H1 (cell line): ENCODE measurements at regions not wholly inside any gene's neighbourhood (a gene's known extent, or its start where the extent isn't known, plus 50 kb on each side); places are given as distances from the start of the nearest gene placed in this dataset.

Experiments
- CTCF ChIA-PET: fragments of 300-600 bp; sonication (Branson Sonifier 250); formaldehyde crosslinking; loops from one replicate; lab custom pipeline; 2021; ENCODE audit not compliant: partially characterized antibody; lab: Charles Lee
- POLR2A ChIA-PET: fragments of 300-600 bp; sonication (Branson Sonifier 250); formaldehyde crosslinking; loops from one replicate; lab custom pipeline; 2021; ENCODE audit warnings: inconsistent platforms; ENCODE audit not compliant: partially characterized antibody; lab: Charles Lee
- DNase-seq, 2 experiments: peaks; one replicate each; pipeline versions ENCODE4 v3.0.0 to v3.0.0-alpha.2; 2010 to 2022; ENCODE audit warnings: low spot score in 2 of 2, low read depth in 1 of 2, mixed read lengths in 1 of 2
- FAIRE-seq: peaks from 2 replicates; lab custom pipeline; 2011; peaks lifted over from hg19 to GRCh38; lab: Jason Lieb, UNC
- H2AFZ ChIP-seq: 2 replicates; pipeline ENCODE4 v1.8.1; 2012; ENCODE audit warnings: low read length, inconsistent platforms
- H2AK5ac ChIP-seq: 2 replicates; pipeline ENCODE4 v1.6.1; 2013; ENCODE audit warnings: low read depth, low read length
- H2BK120ac ChIP-seq: replicated peaks from 2 replicates; pipeline ENCODE3; 2013; ENCODE audit warnings: low read depth, low read length, inconsistent platforms
- H2BK12ac ChIP-seq: 2 replicates; pipeline ENCODE4 v1.6.1; 2013; ENCODE audit warnings: low read depth, low read length
- H2BK15ac ChIP-seq: 2 replicates; pipeline ENCODE4 v1.6.1; 2013; ENCODE audit warnings: low read length
- H2BK20ac ChIP-seq: 2 replicates; pipeline ENCODE4 v1.6.1; 2013; ENCODE audit warnings: low read length
- H2BK5ac ChIP-seq: 2 replicates; pipeline ENCODE4 v1.6.1; 2013; ENCODE audit warnings: low read depth, low read length
- H3K14ac ChIP-seq: 2 replicates; pipeline ENCODE4 v1.6.1; 2013; ENCODE audit warnings: inconsistent platforms; ENCODE audit not compliant: insufficient read length
- H3K18ac ChIP-seq: 2 replicates; pipeline ENCODE4 v1.6.1; 2013; ENCODE audit warnings: low read length; ENCODE audit errors: extremely low read depth
- H3K23ac ChIP-seq: 2 replicates; pipeline ENCODE4 v1.6.1; 2013; ENCODE audit warnings: inconsistent platforms; ENCODE audit not compliant: insufficient read length
- H3K23me2 ChIP-seq: 2 replicates; pipeline ENCODE4 v1.6.1; 2013; ENCODE audit warnings: low read depth, low read length
- H3K27ac ChIP-seq: 2 replicates; pipeline ENCODE4 v1.6.1; 2011; ENCODE audit warnings: low read depth, low read length, inconsistent platforms
- H3K27me3 ChIP-seq, 4 experiments: replicated peaks in 1 of 4; 1 replicate in 1 of 4; 2 replicates in 3 of 4; pipeline versions ENCODE4 v1.6.1 to v1.8.1; 2011 to 2013; ENCODE audit warnings: low read length in 3 of 4, mild to moderate bottlenecking in 3 of 4, inconsistent platforms in 2 of 4, mixed read lengths in 2 of 4, moderate library complexity in 1 of 4; ENCODE audit not compliant: control insufficient read depth in 3 of 4, insufficient read depth in 3 of 4; ENCODE audit errors: extremely low read depth in 1 of 4
- H3K36me3 ChIP-seq, 4 experiments: 2 replicates each; pipeline versions ENCODE4 v1.6.1 to v1.8.1; 2011 to 2013; ENCODE audit warnings: mild to moderate bottlenecking in 4 of 4, low read length in 3 of 4, moderate library complexity in 2 of 4, control low read depth in 1 of 4, inconsistent platforms in 1 of 4; ENCODE audit not compliant: insufficient read depth in 4 of 4, control insufficient read depth in 2 of 4
- H3K4ac ChIP-seq: replicated peaks from 2 replicates; pipeline ENCODE3; 2013; ENCODE audit warnings: low read length, low read depth, mixed read lengths, inconsistent platforms; ENCODE audit not compliant: insufficient read length
- H3K4me1 ChIP-seq, 4 experiments: replicated peaks in 1 of 4; 1 replicate in 1 of 4; 2 replicates in 3 of 4; pipeline versions ENCODE4 v1.6.1 to v1.8.1; 2011 to 2013; ENCODE audit warnings: low read length in 3 of 4, inconsistent platforms in 2 of 4, mixed read lengths in 1 of 4; ENCODE audit not compliant: insufficient read depth in 4 of 4, control insufficient read depth in 3 of 4
- H3K4me2 ChIP-seq, 2 experiments: 2 replicates each; pipeline versions ENCODE4 v1.6.1 to v1.8.1; 2011 to 2013; ENCODE audit warnings: low read depth in 2 of 2, low read length in 2 of 2, control low read depth in 1 of 2, inconsistent platforms in 1 of 2, mild to moderate bottlenecking in 1 of 2; ENCODE audit not compliant: insufficient read depth in 1 of 2
- H3K4me3 ChIP-seq, 4 experiments: fragments of 200-600, 300-600 bp in 1 of 4; sonication (generic), shearing (Covaris generic), sonication (Bioruptor Twin) in 1 of 4; 2 replicates each; pipeline versions ENCODE4 v1.5.1 to v1.8.1; 2011 to 2016; ENCODE audit warnings: low read length in 4 of 4, low read depth in 3 of 4, control low read depth in 2 of 4, inconsistent platforms in 2 of 4, mild to moderate bottlenecking in 2 of 4, mixed read lengths in 1 of 4, moderate library complexity in 1 of 4; ENCODE audit not compliant: insufficient read depth in 2 of 4; ENCODE audit errors: extremely low read depth in 1 of 4
- H3K56ac ChIP-seq: replicated peaks from 2 replicates; pipeline ENCODE3; 2013; ENCODE audit warnings: low read depth, mild to moderate bottlenecking, mixed read lengths, low read length, inconsistent platforms; ENCODE audit not compliant: insufficient read length
- H3K79me1 ChIP-seq: 2 replicates; pipeline ENCODE4 v1.6.1; 2013; ENCODE audit warnings: low read depth, low read length, control low read depth
- H3K79me2 ChIP-seq, 2 experiments: 2 replicates each; pipeline versions ENCODE4 v1.6.1 to v1.8.1; 2012 to 2013; ENCODE audit warnings: low read length in 2 of 2, mild to moderate bottlenecking in 2 of 2, inconsistent platforms in 1 of 2; ENCODE audit not compliant: insufficient read depth in 2 of 2, control insufficient read depth in 1 of 2
- H3K9ac ChIP-seq, 4 experiments: replicated peaks in 1 of 4; 1 replicate in 1 of 4; 2 replicates in 3 of 4; pipeline versions ENCODE4 v1.6.1 to v1.8.1; 2011 to 2013; ENCODE audit warnings: low read depth in 3 of 4, low read length in 3 of 4, control low read depth in 2 of 4, mild to moderate bottlenecking in 2 of 4, moderate library complexity in 2 of 4, inconsistent platforms in 1 of 4; ENCODE audit errors: extremely low read depth in 1 of 4
- H3K9me3 ChIP-seq, 2 experiments: 2 replicates each; pipeline versions ENCODE4 v1.6.1 to v1.8.1; 2012 to 2013; ENCODE audit warnings: mild to moderate bottlenecking in 2 of 2, moderate library complexity in 2 of 2, control low read depth in 1 of 2, inconsistent platforms in 1 of 2, low read depth in 1 of 2, low read length in 1 of 2, mixed read lengths in 1 of 2; ENCODE audit not compliant: insufficient read depth in 2 of 2
- H4K20me1 ChIP-seq, 2 experiments: replicated peaks in 1 of 2; 2 replicates each; pipeline versions ENCODE3 to v1.8.1; 2011 to 2013; ENCODE audit warnings: inconsistent platforms in 2 of 2, low read length in 2 of 2, mild to moderate bottlenecking in 1 of 2; ENCODE audit not compliant: insufficient read depth in 2 of 2, control insufficient read depth in 1 of 2
- H4K5ac ChIP-seq: 2 replicates; pipeline ENCODE4 v1.6.1; 2013; ENCODE audit warnings: low read length, low read depth, mixed read lengths, inconsistent platforms; ENCODE audit not compliant: insufficient read length
- H4K8ac ChIP-seq: 2 replicates; pipeline ENCODE4 v1.8.0; 2013; ENCODE audit warnings: mild to moderate bottlenecking, moderate library complexity, low read length, inconsistent platforms; ENCODE audit not compliant: insufficient read depth; ENCODE audit errors: extremely low read depth
- H4K91ac ChIP-seq: replicated peaks from 2 replicates; pipeline ENCODE3; 2013; ENCODE audit warnings: low read length, mixed read lengths, inconsistent platforms; ENCODE audit not compliant: insufficient read length
- RFX5 ChIP-seq: IDR thresholded peaks from 2 replicates; pipeline ENCODE4 v1.6.1; 2011; ENCODE audit warnings: low read depth, low read length, improper control_type of control experiment, borderline replicate concordance
- WGBS, 2 experiments: shearing (Covaris generic) in 1 of 2; methylation state at CpG; one replicate each; pipeline versions ENCODE4 v1.1.6 to v1.1.7; 2013 to 2015; ENCODE audit warnings: low lambda C conversion rate in 2 of 2, mixed read lengths in 2 of 2, inconsistent platforms in 1 of 2, low coverage in 1 of 2, missing lambda C conversion rate in 1 of 2; ENCODE audit not compliant: insufficient replicate concordance in 2 of 2, insufficient coverage in 1 of 2, insufficient read length in 1 of 2; ENCODE audit errors: extremely low coverage in 1 of 2, missing lambda C conversion rate in 1 of 2; 5-methylcytosine and 5-hydroxymethylcytosine counted together
- TF ChIP-seq, protein P1 (sequence below): IDR thresholded peaks from 2 replicates; pipeline ENCODE4 v1.6.1; 2012; ENCODE audit warnings: low read length, inconsistent platforms

DNA sequence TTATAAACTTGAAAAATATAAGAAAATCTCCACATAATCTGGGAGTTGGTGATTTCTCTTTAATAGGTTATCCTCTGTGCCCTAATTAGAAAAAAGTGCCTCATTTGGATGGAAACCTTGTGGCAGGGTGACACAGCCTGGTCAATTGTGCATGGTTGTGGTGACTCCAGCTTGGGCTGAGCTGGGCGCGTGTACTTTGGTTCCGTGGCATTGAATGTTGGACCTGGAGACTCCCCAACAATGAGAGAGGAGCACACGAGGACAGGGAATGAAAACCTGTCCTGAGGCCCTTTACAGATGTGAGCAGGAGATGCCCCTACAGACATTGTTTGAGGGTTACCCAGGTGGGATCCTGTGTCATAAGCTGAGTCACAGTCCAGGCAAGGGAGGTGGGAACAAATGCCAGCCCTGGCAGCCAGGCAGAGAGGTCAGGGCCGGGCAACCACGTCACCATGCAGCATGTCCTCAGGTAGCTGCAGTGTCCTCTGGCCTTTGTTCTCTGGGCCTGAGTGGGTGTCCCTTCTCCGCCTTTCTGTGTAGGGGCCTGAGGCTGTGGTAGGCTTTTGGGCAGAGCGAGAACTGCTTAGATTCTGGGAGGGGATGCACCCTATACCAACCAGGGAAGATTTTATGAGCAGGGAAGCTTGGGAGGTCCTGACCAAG lies 147.4 kb upstream of the TBX20 start:
- Histone ChIP-seq H3K4me1 (no peaks in the 10 kb centered on the region), H3K79me1 (no peaks in the 10 kb centered on the region), H2BK120ac (no peak overlapping the region), H3K23me2 (no peaks in the 10 kb centered on the region), H2AFZ (no peak overlapping the region; the same call in 1 of the 2 replicates), H3K9ac (no peak overlapping the region), H2BK20ac (no peak overlapping the region), H3K36me3 (no peaks in the 10 kb centered on the region), H4K20me1 (no peaks in the 10 kb centered on the region), H3K18ac (no peak overlapping the region), H2BK15ac (no peak overlapping the region), H3K14ac (no peak overlapping the region), H4K8ac (no peak overlapping the region), H3K4ac (no peak overlapping the region), H4K91ac (no peak overlapping the region), H3K27ac (no peak overlapping the region), H3K9me3 (no peaks in the 10 kb centered on the region), H2BK5ac (no peak overlapping the region), H3K4me2 (no peak overlapping the region), H3K56ac (no peak overlapping the region), H2BK12ac (no peak overlapping the region), H3K23ac (no peak overlapping the region), H3K27me3 (no peaks in the 10 kb centered on the region), H2AK5ac (no peak overlapping the region), H4K5ac (no peak overlapping the region), H3K79me2 (no peaks in the 10 kb centered on the region), H3K4me3 (no peak overlapping the region)
- no peak for FAIRE-seq
- no peak for DNase-seq
- ChIA-PET CTCF (interaction anchor here (1.6 kb wide), 1 partner anchor 119 kb away, joined by 4 read pairs; no protein-coding TSS in a partner anchor), POLR2A (no interaction called here)
- 94% methylated on average over 8 of the region's 8 CpGs; no CpG with 5 or more reads in 1 of the 2 experiments for WGBS, 2 experiments
- no peak for TF ChIP-seq RFX5
- TF ChIP-seq, protein P1, sequence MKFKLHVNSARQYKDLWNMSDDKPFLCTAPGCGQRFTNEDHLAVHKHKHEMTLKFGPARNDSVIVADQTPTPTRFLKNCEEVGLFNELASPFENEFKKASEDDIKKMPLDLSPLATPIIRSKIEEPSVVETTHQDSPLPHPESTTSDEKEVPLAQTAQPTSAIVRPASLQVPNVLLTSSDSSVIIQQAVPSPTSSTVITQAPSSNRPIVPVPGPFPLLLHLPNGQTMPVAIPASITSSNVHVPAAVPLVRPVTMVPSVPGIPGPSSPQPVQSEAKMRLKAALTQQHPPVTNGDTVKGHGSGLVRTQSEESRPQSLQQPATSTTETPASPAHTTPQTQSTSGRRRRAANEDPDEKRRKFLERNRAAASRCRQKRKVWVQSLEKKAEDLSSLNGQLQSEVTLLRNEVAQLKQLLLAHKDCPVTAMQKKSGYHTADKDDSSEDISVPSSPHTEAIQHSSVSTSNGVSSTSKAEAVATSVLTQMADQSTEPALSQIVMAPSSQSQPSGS, result no peak
